A549 (cell line): ENCODE measurements at regions not wholly inside any gene's neighbourhood (a gene's known extent, or its start where the extent isn't known, plus 50 kb on each side); places are given as distances from the start of the nearest gene placed in this dataset.
A peak's percentile ranks its signal among the peaks of the same experiment; 100 is the strongest.

Experiments
- ATAC-seq, 2 experiments: fragments of 200-7000 bp in 1 of 2; fragments of >200 bp in 1 of 2; cut with Nextera tagmentation in 1 of 2; cut with Tn5 transposase in 1 of 2; 3 replicates each; pipeline versions ENCODE4 v1.8.0 to v1.9.1; 2018 to 2020; ENCODE audit warnings: mild to moderate bottlenecking in 1 of 2, moderate library complexity in 1 of 2
- CTCF ChIA-PET: fragments of 300-600 bp; sonication (Branson Sonifier 250); formaldehyde crosslinking; extraction: SDS; loops from one replicate; lab custom pipeline; 2021; ENCODE audit warnings: antibody characterized with exemption, inconsistent platforms; lab: Yijun Ruan, JAX
- POLR2A ChIA-PET: fragments of 350-600 bp; formaldehyde crosslinking; extraction: SDS; loops from one replicate; lab custom pipeline; 2021; ENCODE audit warnings: antibody characterized with exemption, inconsistent platforms; lab: Yijun Ruan, JAX
- DNase-seq, 2 experiments: peaks; one replicate each; pipeline versions ENCODE4 v3.0.0 to v3.0.0-alpha.2; 2011 to 2016; ENCODE audit warnings: low read depth in 1 of 2, low spot score in 1 of 2
- FAIRE-seq: peaks from 2 replicates; lab custom pipeline; 2011; peaks lifted over from hg19 to GRCh38; lab: Jason Lieb, UNC
- H3K27ac ChIP-seq, 2 experiments: fragments of >200 bp; sonication (Bioruptor Twin); formaldehyde crosslinking; 3 replicates each; pipeline ENCODE4 v1.5.1; 2016 to 2017
- H3K4me1 ChIP-seq: fragments of >200 bp; sonication (Bioruptor Twin); formaldehyde crosslinking; 3 replicates; pipeline ENCODE4 v1.6.1; 2016
- H3K4me2 ChIP-seq: fragments of >200 bp; sonication (Bioruptor Twin); formaldehyde crosslinking; 3 replicates; pipeline ENCODE4 v1.6.1; 2016
- H3K4me3 ChIP-seq: fragments of >200 bp; sonication (Bioruptor Twin); formaldehyde crosslinking; 3 replicates; pipeline ENCODE4 v1.5.1; 2016
- H3K9me3 ChIP-seq: fragments of >200 bp; sonication (Bioruptor Twin); formaldehyde crosslinking; 3 replicates; pipeline ENCODE4 v1.6.1; 2016
- BHLHE40 ChIP-seq: IDR thresholded peaks from 2 replicates; pipeline ENCODE4 v1.6.1; 2012; ENCODE audit warnings: low read depth, low read length, inconsistent platforms
- CBX8 ChIP-seq: fragments of 200-600 bp; sonication (generic); IDR thresholded peaks from 2 replicates; pipeline ENCODE4 v1.6.1; 2016
- EHMT2 ChIP-seq: fragments of 200-600 bp; sonication (generic); IDR thresholded peaks from 2 replicates; pipeline ENCODE4 v1.6.1; 2016; ENCODE audit warnings: antibody characterized with exemption, low read depth, mild to moderate bottlenecking, moderate library complexity
- GATA3 ChIP-seq: IDR thresholded peaks from 2 replicates; pipeline ENCODE4 v1.6.1; 2012; ENCODE audit warnings: borderline replicate concordance
- HDAC2 ChIP-seq: fragments of 200-600 bp; sonication (generic); IDR thresholded peaks from 2 replicates; pipeline ENCODE4 v1.6.1; 2016
- HOXA7 ChIP-seq: fragments of 250-450 bp; sonication (Bioruptor Pico); IDR thresholded peaks from 2 replicates; pipeline ENCODE4 v1.5.0; 2020; ENCODE audit warnings: mild to moderate bottlenecking, moderate library complexity
- HOXB13 ChIP-seq: fragments of 250-450 bp; sonication (Bioruptor Pico); IDR thresholded peaks from 2 replicates; pipeline ENCODE4 v1.5.0; 2020; ENCODE audit warnings: low read depth, mild to moderate bottlenecking, moderate library complexity
- JUN ChIP-seq, 2 experiments: fragments of >200 bp; sonication (Bioruptor Twin); formaldehyde crosslinking; IDR thresholded peaks; 2 replicates in 1 of 2; 3 replicates in 1 of 2; pipeline ENCODE4 v1.6.1; 2016 to 2017
- MYC ChIP-seq: IDR thresholded peaks from 2 replicates; pipeline ENCODE4 v1.6.1; 2012; ENCODE audit warnings: mild to moderate bottlenecking, inconsistent platforms, low read length, improper control_type of control experiment, borderline replicate concordance
- POLR2A ChIP-seq: IDR thresholded peaks from 2 replicates; pipeline ENCODE4 v1.6.1; 2012; ENCODE audit warnings: mild to moderate bottlenecking, low read length
- RAD21 ChIP-seq, 2 experiments: fragments of >200 bp in 1 of 2; sonication (Bioruptor Twin) in 1 of 2; formaldehyde crosslinking in 1 of 2; IDR thresholded peaks in 1 of 2; conservative IDR thresholded peaks in 1 of 2; 2 replicates in 1 of 2; 3 replicates in 1 of 2; pipeline ENCODE4 v1.6.1; 2012 to 2018; ENCODE audit warnings: inconsistent platforms in 1 of 2
- RARB ChIP-seq: fragments of 250-450 bp; sonication (Bioruptor Pico); IDR thresholded peaks from 2 replicates; pipeline ENCODE4 v1.8.0; 2021; ENCODE audit warnings: mild to moderate bottlenecking, moderate library complexity
- SMC3 ChIP-seq: fragments of >200 bp; sonication (Bioruptor Twin); formaldehyde crosslinking; IDR thresholded peaks from 3 replicates; pipeline ENCODE4 v1.6.1; 2018; ENCODE audit warnings: inconsistent platforms
- SREBF2 ChIP-seq: fragments of 450-650 bp; IDR thresholded peaks from 2 replicates; pipeline ENCODE4 v1.6.1; 2014; ENCODE audit warnings: mild to moderate bottlenecking, moderate library complexity
- TFCP2L1 ChIP-seq: fragments of 250-450 bp; sonication (Bioruptor Pico); IDR thresholded peaks from 2 replicates; pipeline ENCODE4 v1.5.0; 2021; ENCODE audit warnings: mild to moderate bottlenecking
- TP53 ChIP-seq: fragments of 250-450 bp; sonication (Bioruptor Pico); IDR thresholded peaks from 2 replicates; pipeline ENCODE4 v1.5.0; 2021; ENCODE audit warnings: mild to moderate bottlenecking, moderate library complexity
- ZSCAN20 ChIP-seq: fragments of 250-450 bp; sonication (Bioruptor Pico); IDR thresholded peaks from 2 replicates; pipeline ENCODE4 v1.8.0; 2022; ENCODE audit warnings: mild to moderate bottlenecking, moderate library complexity
- WGBS: methylation state at CpG from one replicate; pipeline ENCODE4 v1.1.6; 2017; ENCODE audit errors: missing lambda C conversion rate; 5-methylcytosine and 5-hydroxymethylcytosine counted together
- TF ChIP-seq, protein P1 (sequence below): fragments of 150-350 bp; IDR thresholded peaks from 2 replicates; pipeline ENCODE4 v1.6.1; 2014; ENCODE audit warnings: low read depth, mild to moderate bottlenecking, low read length
- TF ChIP-seq, protein P2 (sequence below): fragments of 250-450 bp; sonication (Bioruptor Pico); IDR thresholded peaks from 2 replicates; pipeline ENCODE4 v1.5.0; 2020; ENCODE audit warnings: low read depth, mild to moderate bottlenecking, moderate library complexity
- TF ChIP-seq, protein P3 (sequence below): fragments of >200 bp; sonication (Bioruptor Twin); formaldehyde crosslinking; IDR thresholded peaks from 3 replicates; pipeline ENCODE4 v1.5.1; 2016
- TF ChIP-seq, protein P4 (sequence below): IDR thresholded peaks from 2 replicates; pipeline ENCODE4 v1.6.1; 2012

DNA sequence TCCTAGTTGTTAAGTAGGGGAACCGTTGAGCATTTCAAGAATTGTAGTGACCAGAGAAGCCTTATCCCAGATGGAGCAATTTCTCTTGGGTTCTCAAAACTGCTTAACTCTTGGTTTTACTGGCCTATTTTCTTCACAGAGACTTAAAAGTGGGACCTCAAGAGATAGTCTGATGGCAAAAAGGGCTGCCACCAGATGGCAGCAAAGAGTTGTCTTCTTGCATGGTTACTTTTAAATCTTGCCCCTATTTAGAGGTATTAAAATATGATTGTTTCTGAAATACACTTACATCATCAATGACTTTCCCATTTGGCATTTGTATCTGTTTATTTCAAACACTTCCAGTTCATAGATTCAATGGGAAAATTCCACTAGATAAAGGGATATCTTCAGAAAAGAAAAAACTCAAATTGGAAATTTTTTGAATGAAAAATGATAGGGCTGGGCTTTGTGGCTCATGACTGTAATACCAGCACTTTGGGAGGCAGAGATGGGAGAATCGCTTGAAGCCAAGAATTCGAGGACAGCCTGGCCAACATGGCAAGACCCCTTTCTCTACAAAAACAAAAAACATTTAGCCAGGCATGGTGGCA is 69.9 kb upstream of the CNTN1 start:
- DNase-seq (peak; percentile 35 to 86), FAIRE-seq (peak; percentile 67), ATAC-seq (peak; percentile 70 to 92; a peak in 4 of 6 replicates)
- H3K4me1 ChIP-seq: peaks cover 19% of the 10 kb centered on the region
- TF ChIP-seq TP53 (no peak), RAD21 (conservative IDR thresholded peaks at IDR 0.05 in 1 of 2, IDR thresholded peaks at IDR 0.05 in 1 of 2) (peak; percentile 93 to 98), SMC3 (peak; percentile 96), TFCP2L1 (CRISPR knock-in tag) (no peak), MYC (no peak)
- TF ChIP-seq, protein P1, sequence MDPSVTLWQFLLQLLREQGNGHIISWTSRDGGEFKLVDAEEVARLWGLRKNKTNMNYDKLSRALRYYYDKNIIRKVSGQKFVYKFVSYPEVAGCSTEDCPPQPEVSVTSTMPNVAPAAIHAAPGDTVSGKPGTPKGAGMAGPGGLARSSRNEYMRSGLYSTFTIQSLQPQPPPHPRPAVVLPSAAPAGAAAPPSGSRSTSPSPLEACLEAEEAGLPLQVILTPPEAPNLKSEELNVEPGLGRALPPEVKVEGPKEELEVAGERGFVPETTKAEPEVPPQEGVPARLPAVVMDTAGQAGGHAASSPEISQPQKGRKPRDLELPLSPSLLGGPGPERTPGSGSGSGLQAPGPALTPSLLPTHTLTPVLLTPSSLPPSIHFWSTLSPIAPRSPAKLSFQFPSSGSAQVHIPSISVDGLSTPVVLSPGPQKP: no peak
- TF ChIP-seq, protein P2, sequence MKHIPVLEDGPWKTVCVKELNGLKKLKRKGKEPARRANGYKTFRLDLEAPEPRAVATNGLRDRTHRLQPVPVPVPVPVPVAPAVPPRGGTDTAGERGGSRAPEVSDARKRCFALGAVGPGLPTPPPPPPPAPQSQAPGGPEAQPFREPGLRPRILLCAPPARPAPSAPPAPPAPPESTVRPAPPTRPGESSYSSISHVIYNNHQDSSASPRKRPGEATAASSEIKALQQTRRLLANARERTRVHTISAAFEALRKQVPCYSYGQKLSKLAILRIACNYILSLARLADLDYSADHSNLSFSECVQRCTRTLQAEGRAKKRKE: no peak
- TF ChIP-seq, protein P3, sequence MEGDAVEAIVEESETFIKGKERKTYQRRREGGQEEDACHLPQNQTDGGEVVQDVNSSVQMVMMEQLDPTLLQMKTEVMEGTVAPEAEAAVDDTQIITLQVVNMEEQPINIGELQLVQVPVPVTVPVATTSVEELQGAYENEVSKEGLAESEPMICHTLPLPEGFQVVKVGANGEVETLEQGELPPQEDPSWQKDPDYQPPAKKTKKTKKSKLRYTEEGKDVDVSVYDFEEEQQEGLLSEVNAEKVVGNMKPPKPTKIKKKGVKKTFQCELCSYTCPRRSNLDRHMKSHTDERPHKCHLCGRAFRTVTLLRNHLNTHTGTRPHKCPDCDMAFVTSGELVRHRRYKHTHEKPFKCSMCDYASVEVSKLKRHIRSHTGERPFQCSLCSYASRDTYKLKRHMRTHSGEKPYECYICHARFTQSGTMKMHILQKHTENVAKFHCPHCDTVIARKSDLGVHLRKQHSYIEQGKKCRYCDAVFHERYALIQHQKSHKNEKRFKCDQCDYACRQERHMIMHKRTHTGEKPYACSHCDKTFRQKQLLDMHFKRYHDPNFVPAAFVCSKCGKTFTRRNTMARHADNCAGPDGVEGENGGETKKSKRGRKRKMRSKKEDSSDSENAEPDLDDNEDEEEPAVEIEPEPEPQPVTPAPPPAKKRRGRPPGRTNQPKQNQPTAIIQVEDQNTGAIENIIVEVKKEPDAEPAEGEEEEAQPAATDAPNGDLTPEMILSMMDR: peak; percentile 94
- no peaks in the 10 kb centered on the region for H3K9me3 ChIP-seq
- peak overlapping the region; percentile 11; the same call in 1 of the 3 replicates for H3K4me2 ChIP-seq
- WGBS: 35% methylated on average over 3 of the region's 3 CpGs
- peak overlapping the region; percentile 23 to 79; a peak in 4 of 6 replicates for H3K27ac ChIP-seq
- CTCF ChIA-PET: interaction anchor here (0.8 to 2.5 kb wide), 8 partner anchors 21 to 323 kb away, joined by 3 to 15 read pairs (median 4); no protein-coding TSS in a partner anchor
- H3K4me3 ChIP-seq: no peak overlapping the region
- POLR2A ChIA-PET: no interaction called here

DNA sequence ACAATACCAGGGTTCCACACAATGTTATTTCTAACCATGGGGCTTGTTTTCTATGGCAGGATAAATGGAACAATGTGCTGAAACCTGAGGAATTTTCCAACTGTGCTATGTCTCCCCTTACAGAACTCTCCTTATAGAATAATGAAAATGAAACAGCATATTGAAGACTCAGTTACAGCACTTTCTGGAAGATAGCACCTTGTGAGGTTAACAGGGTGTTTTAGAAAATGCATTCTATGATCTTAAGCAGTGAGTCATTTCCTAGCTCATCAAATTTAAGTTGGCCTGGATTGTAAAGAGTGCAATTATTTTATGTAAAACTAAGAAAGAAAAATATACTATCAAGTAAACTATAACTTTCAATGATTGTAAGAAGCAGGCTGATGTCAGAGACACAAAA is 60.1 kb upstream of the CNTN1 start:
- POLR2A ChIA-PET: no interaction called here
- peak; percentile 54 for FAIRE-seq
- H3K27ac ChIP-seq: 0 out of 6 replicates have a peak overlapping the region, but pooled peaks of 1 of the 2 experiments have one; percentile 25
- TF ChIP-seq EHMT2: no peak
- no peak for TF ChIP-seq HOXB13 (CRISPR knock-in tag)
- TF ChIP-seq HDAC2: no peak
- no peak for TF ChIP-seq JUN (IDR thresholded peaks at IDR 0.05)
- no peak for TF ChIP-seq GATA3
- TF ChIP-seq POLR2A: no peak
- no peak for TF ChIP-seq SREBF2
- TF ChIP-seq CBX8: no peak
- TF ChIP-seq BHLHE40: no peak
- TF ChIP-seq, protein P4, sequence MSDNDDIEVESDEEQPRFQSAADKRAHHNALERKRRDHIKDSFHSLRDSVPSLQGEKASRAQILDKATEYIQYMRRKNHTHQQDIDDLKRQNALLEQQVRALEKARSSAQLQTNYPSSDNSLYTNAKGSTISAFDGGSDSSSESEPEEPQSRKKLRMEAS: no peak
- no peak for TF ChIP-seq HOXA7 (CRISPR knock-in tag)
- no peak for TF ChIP-seq ZSCAN20
- TF ChIP-seq, all 56 proteins: peak for 0
- H3K4me3 ChIP-seq: no peak overlapping the region
- H3K4me1 ChIP-seq: peaks cover 17% of the 10 kb centered on the region
- H3K4me2 ChIP-seq: no peak overlapping the region
- H3K9me3 ChIP-seq: no peaks in the 10 kb centered on the region
- no peak for ATAC-seq
- DNase-seq: no peak
- CTCF ChIA-PET: no interaction called here

DNA sequence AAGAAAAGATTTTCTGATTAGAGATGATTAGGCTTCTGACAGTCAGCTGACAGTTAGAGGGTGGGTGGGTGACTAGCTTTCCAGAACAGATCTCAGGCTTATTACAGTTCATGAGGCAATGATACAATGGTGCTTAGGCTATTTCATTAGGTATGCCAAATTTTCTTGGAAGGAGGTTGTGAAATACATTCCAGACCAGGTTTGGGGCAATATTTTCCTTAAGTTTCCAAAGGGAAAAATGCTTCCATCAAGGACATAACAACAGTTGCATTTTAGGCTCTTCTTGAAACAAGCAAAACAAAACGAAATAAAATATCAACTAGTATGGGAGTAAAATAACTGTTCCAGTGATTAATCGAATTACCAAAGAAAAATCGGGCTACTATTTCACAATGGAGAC is 59.3 kb upstream of the CNTN1 start:
- Histone ChIP-seq H3K4me1 (peaks cover 17% of the 10 kb centered on the region), H3K4me2 (peak overlapping the region; percentile 35), H3K9me3 (no peaks in the 10 kb centered on the region; the same call in 2 of the 3 replicates), H3K4me3 (no peak overlapping the region), H3K27ac (no peak overlapping the region)
- TF ChIP-seq RARB (CRISPR knock-in tag) (no peak), SREBF2 (no peak)
- peak; percentile 23 for FAIRE-seq
- 32% methylated on average over 3 of the region's 3 CpGs for WGBS
- ChIA-PET CTCF (interaction anchor here (1.1 kb wide), 2 partner anchors 12 to 288 kb away, joined by 3 to 4 read pairs; no protein-coding TSS in a partner anchor), POLR2A (no interaction called here)
- DNase-seq: no peak
- ATAC-seq: no peak
